ENCODE measurements at regions not wholly inside any gene's neighbourhood (a gene's known extent, or its start where the extent isn't known, plus 50 kb on each side); places are given as distances from the start of the nearest gene placed in this dataset.

DNA sequence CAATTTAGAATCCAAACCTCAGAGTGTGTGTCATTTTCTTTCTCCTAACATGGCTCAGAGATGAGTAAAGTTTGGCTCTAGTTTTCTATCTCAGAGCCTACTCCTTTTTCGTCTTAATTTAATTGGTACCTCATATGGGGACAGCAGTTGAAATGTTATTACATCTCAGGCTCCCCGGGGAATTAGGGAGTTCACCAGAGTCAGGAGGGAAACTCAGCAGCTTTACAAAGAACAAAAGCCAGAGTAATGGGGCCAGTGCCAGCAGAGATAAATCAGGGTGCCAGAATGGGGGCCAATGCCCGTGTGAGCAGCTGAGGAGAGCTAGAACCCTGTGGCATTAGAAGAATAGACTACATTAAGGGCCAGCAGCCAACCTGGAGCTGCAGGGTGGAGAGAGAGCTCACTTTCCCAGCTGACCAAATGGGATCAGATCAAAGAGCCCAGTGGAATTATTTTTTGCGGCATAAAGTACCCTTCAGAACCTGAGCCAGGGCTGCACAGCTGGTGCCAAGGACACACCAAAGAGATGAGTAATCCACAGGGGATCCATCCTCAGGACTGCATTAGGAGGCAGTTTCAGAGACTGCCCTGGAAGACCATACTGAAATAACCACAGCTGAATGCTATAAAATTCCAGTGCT is 207.1 kb upstream of the DKK2 start:
- TF ChIP-seq, protein P1, sequence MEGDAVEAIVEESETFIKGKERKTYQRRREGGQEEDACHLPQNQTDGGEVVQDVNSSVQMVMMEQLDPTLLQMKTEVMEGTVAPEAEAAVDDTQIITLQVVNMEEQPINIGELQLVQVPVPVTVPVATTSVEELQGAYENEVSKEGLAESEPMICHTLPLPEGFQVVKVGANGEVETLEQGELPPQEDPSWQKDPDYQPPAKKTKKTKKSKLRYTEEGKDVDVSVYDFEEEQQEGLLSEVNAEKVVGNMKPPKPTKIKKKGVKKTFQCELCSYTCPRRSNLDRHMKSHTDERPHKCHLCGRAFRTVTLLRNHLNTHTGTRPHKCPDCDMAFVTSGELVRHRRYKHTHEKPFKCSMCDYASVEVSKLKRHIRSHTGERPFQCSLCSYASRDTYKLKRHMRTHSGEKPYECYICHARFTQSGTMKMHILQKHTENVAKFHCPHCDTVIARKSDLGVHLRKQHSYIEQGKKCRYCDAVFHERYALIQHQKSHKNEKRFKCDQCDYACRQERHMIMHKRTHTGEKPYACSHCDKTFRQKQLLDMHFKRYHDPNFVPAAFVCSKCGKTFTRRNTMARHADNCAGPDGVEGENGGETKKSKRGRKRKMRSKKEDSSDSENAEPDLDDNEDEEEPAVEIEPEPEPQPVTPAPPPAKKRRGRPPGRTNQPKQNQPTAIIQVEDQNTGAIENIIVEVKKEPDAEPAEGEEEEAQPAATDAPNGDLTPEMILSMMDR (IDR thresholded peaks at IDR 0.05), result no peak
- no peak for TF ChIP-seq EP300 (IDR thresholded peaks at IDR 0.05)
- TF ChIP-seq POLR2A (IDR thresholded peaks at IDR 0.05), result no peak
